D721Med (cell line): ENCODE measurements at regions not wholly inside any gene's neighbourhood (a gene's known extent, or its start where the extent isn't known, plus 50 kb on each side); places are given as distances from the start of the nearest gene placed in this dataset.

Experiments
- DNase-seq: peaks from one replicate; pipeline ENCODE4 v3.0.0; 2011; ENCODE audit warnings: low spot score; ENCODE audit not compliant: insufficient read length
- FAIRE-seq: peaks from 2 replicates; lab custom pipeline; 2011; peaks lifted over from hg19 to GRCh38; lab: Jason Lieb, UNC
- TF ChIP-seq, protein P1 (sequence below): IDR thresholded peaks from 2 replicates; pipeline ENCODE4 v1.5.1; 2012; ENCODE audit warnings: mild to moderate bottlenecking, control low read depth; ENCODE audit not compliant: insufficient read depth; ENCODE audit errors: missing control alignments

DNA sequence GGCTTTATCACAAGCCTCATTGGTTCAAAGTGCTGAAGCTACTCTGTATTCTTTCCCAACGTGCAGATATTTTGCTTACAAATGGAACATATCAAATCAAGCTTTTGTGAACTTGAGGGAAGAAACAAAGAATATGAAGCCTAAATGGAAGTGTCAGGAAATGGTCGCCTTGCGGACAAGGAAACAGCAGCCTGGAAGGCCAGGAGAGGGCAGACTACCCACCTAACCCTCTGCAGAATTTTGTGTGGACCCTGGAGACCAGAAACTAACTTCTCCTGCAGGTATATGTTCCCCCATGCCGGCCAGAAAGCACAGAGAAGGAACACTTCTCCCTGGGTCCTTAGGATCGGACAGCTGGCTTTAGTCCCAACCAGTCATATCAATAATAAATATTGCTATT lies 1425.8 kb downstream of the PCDH7 start:
- TF ChIP-seq, protein P1, sequence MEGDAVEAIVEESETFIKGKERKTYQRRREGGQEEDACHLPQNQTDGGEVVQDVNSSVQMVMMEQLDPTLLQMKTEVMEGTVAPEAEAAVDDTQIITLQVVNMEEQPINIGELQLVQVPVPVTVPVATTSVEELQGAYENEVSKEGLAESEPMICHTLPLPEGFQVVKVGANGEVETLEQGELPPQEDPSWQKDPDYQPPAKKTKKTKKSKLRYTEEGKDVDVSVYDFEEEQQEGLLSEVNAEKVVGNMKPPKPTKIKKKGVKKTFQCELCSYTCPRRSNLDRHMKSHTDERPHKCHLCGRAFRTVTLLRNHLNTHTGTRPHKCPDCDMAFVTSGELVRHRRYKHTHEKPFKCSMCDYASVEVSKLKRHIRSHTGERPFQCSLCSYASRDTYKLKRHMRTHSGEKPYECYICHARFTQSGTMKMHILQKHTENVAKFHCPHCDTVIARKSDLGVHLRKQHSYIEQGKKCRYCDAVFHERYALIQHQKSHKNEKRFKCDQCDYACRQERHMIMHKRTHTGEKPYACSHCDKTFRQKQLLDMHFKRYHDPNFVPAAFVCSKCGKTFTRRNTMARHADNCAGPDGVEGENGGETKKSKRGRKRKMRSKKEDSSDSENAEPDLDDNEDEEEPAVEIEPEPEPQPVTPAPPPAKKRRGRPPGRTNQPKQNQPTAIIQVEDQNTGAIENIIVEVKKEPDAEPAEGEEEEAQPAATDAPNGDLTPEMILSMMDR, result no peak
- DNase-seq (no peak), FAIRE-seq (no peak)

DNA sequence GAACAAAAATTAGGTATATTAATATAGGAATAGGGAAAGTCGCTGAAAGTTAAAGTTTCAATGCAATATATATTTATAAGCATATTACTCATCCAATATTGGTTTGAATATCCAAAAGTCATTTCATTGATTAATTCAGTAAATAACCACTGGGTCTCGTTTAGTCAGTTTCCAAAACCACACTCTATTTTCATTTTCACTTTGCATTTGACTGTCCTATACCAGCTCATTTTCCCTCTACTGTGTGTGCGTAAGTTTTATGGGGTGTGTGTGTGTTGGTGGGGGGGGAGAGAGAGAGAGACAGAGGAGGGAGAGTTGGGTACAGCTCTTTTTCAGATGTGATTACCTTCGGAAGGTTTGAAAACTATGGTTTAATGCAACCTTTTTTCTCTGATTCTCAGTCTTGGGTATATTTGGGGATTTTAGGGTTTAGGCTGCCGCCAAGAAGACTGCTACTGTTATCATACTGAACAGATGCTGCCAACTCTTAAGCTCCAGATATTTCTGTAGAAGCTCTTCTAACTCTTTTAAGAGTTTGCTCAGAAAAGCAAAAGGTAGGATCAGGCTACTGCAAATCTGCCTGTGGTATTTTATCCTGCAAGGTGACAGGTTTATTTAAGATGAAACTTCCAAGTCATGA lies 1427.4 kb downstream of the PCDH7 start:
- FAIRE-seq (no peak), DNase-seq (no peak)
- TF ChIP-seq, protein P1, result no peak

DNA sequence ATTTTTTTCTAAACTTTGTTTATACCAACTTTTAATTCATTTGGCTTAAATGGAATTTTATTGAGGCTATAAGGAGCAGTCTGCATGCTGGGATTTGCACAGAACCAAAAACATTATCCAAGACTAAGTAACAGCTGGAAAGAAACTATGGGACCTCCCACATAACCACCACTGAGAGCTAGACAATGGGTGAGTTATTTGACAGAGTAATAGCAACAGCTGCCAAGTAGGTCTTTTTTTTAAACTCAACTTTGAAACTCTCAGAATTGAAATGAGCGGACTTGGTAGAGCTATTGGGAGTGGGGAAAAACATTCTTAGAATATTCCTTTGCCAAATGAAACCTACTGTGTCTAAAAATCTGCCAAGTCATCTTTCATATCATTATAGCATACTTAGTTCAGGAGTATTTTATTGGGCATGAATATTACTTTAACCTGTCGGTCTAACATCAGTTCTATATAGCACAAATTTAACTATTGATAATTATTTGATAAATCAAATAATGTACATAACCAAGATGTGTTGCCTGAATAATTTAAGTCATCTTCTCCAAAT lies 1428.0 kb downstream of the PCDH7 start:
- DNase-seq (no peak), FAIRE-seq (no peak)
- TF ChIP-seq, protein P1, result no peak

DNA sequence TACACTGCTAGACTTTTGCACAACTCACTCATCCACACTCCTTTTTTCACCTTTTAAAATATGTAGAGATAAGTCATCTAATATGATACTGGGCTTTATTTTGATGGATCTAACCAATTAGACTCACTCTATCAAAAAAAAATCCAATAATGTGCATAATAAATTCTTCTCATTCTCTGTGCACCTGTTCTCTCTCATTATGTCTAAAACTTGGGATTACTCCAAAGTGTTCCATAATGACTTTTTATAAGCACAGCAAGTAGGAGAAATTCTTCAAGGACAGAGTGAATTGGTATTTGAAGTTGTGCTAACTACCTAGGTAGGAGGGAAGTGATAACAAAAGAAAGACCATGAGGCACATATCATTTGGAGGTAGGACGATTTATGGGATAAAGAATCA lies 1438.8 kb downstream of the PCDH7 start:
- no peak for FAIRE-seq
- DNase-seq, result no peak
- TF ChIP-seq, protein P1, result no peak

DNA sequence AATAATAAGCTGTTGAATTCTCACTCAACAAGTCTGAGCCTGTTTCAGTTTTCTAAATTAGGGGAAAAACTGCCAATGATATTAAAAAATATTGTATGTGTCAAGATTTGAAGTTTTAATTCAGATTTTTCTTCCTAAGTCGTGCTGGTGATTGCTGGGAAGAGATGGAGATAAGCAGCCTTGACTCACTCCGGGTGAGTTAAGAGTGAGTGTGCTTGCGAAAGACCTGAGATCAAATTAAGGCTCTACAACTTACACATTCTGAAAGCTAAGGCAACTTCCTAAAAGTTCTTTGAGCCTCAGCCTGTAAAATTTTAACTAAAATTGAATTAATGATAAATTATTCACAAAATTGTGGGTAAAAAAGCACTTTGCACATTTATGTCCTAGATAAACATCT lies 1441.2 kb downstream of the PCDH7 start:
- DNase-seq, result no peak
- FAIRE-seq, result no peak
- TF ChIP-seq, protein P1, result no peak

DNA sequence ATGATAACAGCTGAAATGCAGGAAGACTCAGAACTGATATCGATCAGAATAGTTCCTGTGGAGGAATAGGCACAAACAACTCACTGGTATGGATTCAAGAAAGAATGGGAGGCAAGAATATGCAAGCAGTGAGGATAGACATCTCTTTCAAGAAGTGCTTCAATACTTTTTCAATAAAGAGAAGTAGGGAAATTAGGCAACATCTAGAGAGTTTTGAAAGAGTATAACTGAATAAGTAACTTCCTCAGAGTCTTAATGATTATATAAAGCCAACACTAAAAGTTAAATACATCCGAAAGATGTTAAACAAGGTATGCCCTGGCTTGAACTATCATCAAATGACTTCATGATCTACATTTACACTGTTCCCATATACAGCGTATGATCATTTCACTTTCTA lies 1443.0 kb downstream of the PCDH7 start:
- no peak for FAIRE-seq
- TF ChIP-seq, protein P1, result no peak
- no peak for DNase-seq

DNA sequence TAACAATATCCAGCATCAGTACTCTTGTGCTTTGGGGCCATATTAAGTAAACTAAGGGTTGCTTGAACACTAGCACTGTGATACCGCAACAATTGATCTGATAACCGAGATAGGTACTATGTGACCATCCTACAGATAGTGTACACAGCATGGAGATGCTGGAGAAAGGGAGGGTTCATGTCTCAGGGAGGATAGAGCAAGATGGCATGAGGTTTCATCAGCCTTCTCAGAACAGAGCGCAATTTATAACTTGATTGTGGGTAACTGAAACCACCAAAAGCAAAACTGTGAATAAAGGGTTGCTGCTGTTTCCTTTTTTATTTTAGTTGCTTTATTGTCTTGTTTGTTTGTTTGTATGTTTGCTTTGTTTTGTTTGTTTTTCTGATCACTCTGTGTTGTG lies 1449.7 kb downstream of the PCDH7 start:
- DNase-seq, result no peak
- TF ChIP-seq, protein P1, result no peak
- FAIRE-seq, result no peak
